K562 (cell line): ENCODE measurements at regions not wholly inside any gene's neighbourhood (a gene's known extent, or its start where the extent isn't known, plus 50 kb on each side); places are given as distances from the start of the nearest gene placed in this dataset.
"Not testable (repeated sequence)": the region's sequence is repeated elsewhere in the genome, so short reads cannot be mapped to it uniquely, and the experiment has no call there.

Experiments
- ATAC-seq: fragments of 200-7000 bp; cut with Tn5 transposase; 3 replicates; pipeline ENCODE4 v1.9.1; 2020; ENCODE audit warnings: moderate library complexity
- BruUV-seq: library from RNA; stranded (reverse); fragments of 400-500 nt; replicated peaks from 2 replicates; lab custom pipeline; 2021; lab: Mats Ljungman, UMichigan
- CTCF ChIA-PET: fragments of 300-600 bp; formaldehyde crosslinking; extraction: SDS; loops from one replicate; lab custom pipeline; 2021; ENCODE audit warnings: low intra/inter-chr PET ratio; lab: Yijun Ruan, JAX
- POLR2A ChIA-PET: fragments of 300-600, 350-650 bp; sonication (Branson Sonifier 250); formaldehyde crosslinking; extraction: SDS; loops from one replicate; lab custom pipeline; 2021; ENCODE audit warnings: antibody characterized with exemption, inconsistent platforms; lab: Yijun Ruan, JAX
- DNase-seq, 4 experiments: peaks; one replicate each; pipeline versions ENCODE4 v3.0.0 to v3.0.0-alpha.2; 2011 to 2018; ENCODE audit warnings: low spot score in 3 of 4, mixed read lengths in 3 of 4; ENCODE audit errors: extremely low read depth in 1 of 4
- FAIRE-seq: peaks from 2 replicates; lab custom pipeline; 2011; peaks lifted over from hg19 to GRCh38; lab: Jason Lieb, UNC
- H2AFZ ChIP-seq: 2 replicates; pipeline ENCODE4 v1.6.0; 2011; ENCODE audit warnings: low read depth, low read length, control low read depth, inconsistent platforms
- H3K27ac ChIP-seq: fragments of 200-600 bp; 3 replicates; pipeline ENCODE4 v1.8.0; 2011; ENCODE audit warnings: low read depth, mild to moderate bottlenecking, control low read depth, inconsistent platforms, low read length, moderate library complexity, mixed read lengths; ENCODE audit errors: extremely low read depth
- H3K27me3 ChIP-seq, 2 experiments: fragments of 300-600 bp in 1 of 2; 2 replicates in 1 of 2; 3 replicates in 1 of 2; pipeline versions ENCODE4 v1.6.0 to v1.8.0; 2011; ENCODE audit warnings: inconsistent platforms in 2 of 2, low read length in 2 of 2, mild to moderate bottlenecking in 1 of 2, mixed read lengths in 1 of 2, moderate library complexity in 1 of 2; ENCODE audit not compliant: control insufficient read depth in 2 of 2, insufficient read depth in 2 of 2
- H3K36me3 ChIP-seq: fragments of 300-600 bp; 3 replicates; pipeline ENCODE4 v1.8.0; 2011; ENCODE audit warnings: mild to moderate bottlenecking, low read length, inconsistent platforms; ENCODE audit not compliant: control insufficient read depth, insufficient read depth
- H3K4me1 ChIP-seq, 2 experiments: fragments of 200-600 bp in 1 of 2; replicated peaks in 1 of 2; 2 replicates in 1 of 2; 3 replicates in 1 of 2; pipeline versions ENCODE4 v1.5.1 to v1.8.0; 2011; ENCODE audit warnings: inconsistent platforms in 2 of 2, low read length in 2 of 2, mild to moderate bottlenecking in 1 of 2, mixed read lengths in 1 of 2, moderate library complexity in 1 of 2; ENCODE audit not compliant: control insufficient read depth in 2 of 2, insufficient read depth in 2 of 2
- H3K4me2 ChIP-seq: 2 replicates; pipeline ENCODE4 v1.6.1; 2011; ENCODE audit warnings: low read length, control low read depth, inconsistent platforms, mixed read lengths; ENCODE audit not compliant: insufficient read depth
- H3K4me3 ChIP-seq: fragments of 200-600 bp; sonication (generic), shearing (Covaris generic); 2 replicates; pipeline ENCODE4 v1.5.1; 2016; ENCODE audit warnings: control low read depth, inconsistent platforms
- H3K79me2 ChIP-seq: fragments of 200-600 bp; 3 replicates; pipeline ENCODE4 v1.8.0; 2011; ENCODE audit warnings: low read length, inconsistent platforms; ENCODE audit not compliant: control insufficient read depth, insufficient read depth
- H3K9ac ChIP-seq, 2 experiments: 2 replicates each; pipeline versions ENCODE4 v1.6.0 to v1.6.1; 2011; ENCODE audit warnings: low read depth in 2 of 2, low read length in 2 of 2, control low read depth in 1 of 2, inconsistent platforms in 1 of 2, mild to moderate bottlenecking in 1 of 2, mixed read lengths in 1 of 2; ENCODE audit not compliant: insufficient read depth in 1 of 2
- H3K9me1 ChIP-seq: one replicate; pipeline ENCODE4 v1.6.0; 2011; ENCODE audit warnings: inconsistent platforms, mild to moderate bottlenecking, low read length, moderate library complexity; ENCODE audit not compliant: control insufficient read depth, insufficient read depth
- H3K9me3 ChIP-seq: replicated peaks from 2 replicates; pipeline ENCODE4 v1.5.1; 2011; ENCODE audit warnings: low read depth, low read length, inconsistent platforms; ENCODE audit not compliant: control insufficient read depth, insufficient read depth
- H4K20me1 ChIP-seq: replicated peaks from 2 replicates; pipeline ENCODE4 v1.6.1; 2011; ENCODE audit warnings: low read length, inconsistent platforms, mixed read lengths; ENCODE audit not compliant: control insufficient read depth, insufficient read depth
- BRF2 ChIP-seq: IDR thresholded peaks from 3 replicates; pipeline ENCODE4 v1.6.1; 2011; ENCODE audit warnings: borderline replicate concordance, mild to moderate bottlenecking; ENCODE audit not compliant: insufficient read length, insufficient read depth
- WGBS: fragments of 100-300 bp; shearing (Covaris generic); methylation state at CpG from one replicate; pipeline ENCODE4 v1.1.6; 2016; ENCODE audit warnings: low coverage, mixed read lengths; ENCODE audit not compliant: insufficient coverage; ENCODE audit errors: missing lambda C conversion rate; 5-methylcytosine and 5-hydroxymethylcytosine counted together
- in situ Hi-C: fragments of 300-500 bp; cut with MboI; formaldehyde crosslinking; loops from 4 replicates; pipeline ENCODE4 v1.15.0; 2018; ENCODE audit warnings: inconsistent platforms, mixed read lengths
- intact Hi-C: fragments of 100-400 bp; cut with micrococcal nuclease; formaldehyde crosslinking; loops from 2 replicates; pipeline ENCODE4 v1.14.2; 2022

GRCh38 chr4:54993473-54994026 lies 131.8 kb downstream of the KDR start:
- intact Hi-C loops, H3K9me3 ChIP-seq, H3K27me3 ChIP-seq, H3K9ac ChIP-seq, FAIRE-seq, H3K4me2 ChIP-seq, H4K20me1 ChIP-seq, H2AFZ ChIP-seq, H3K27ac ChIP-seq, H3K9me1 ChIP-seq, CTCF ChIA-PET, H3K79me2 ChIP-seq, BruUV-seq, ATAC-seq, H3K36me3 ChIP-seq, DNase-seq, H3K4me3 ChIP-seq, in situ Hi-C loops, H3K4me1 ChIP-seq: not testable (repeated sequence)
- WGBS: under 1% methylated on average over 24 of the region's 28 CpGs
- POLR2A ChIA-PET: interaction anchor here (0.7 kb wide), 1 partner anchor 30 kb away, joined by 3 read pairs; no protein-coding TSS in a partner anchor

- Histone ChIP-seq H3K9me1 (no peaks in the 10 kb centered on the region), H3K79me2 (no peaks in the 10 kb centered on the region), H3K9ac (no peak overlapping the region), H3K4me3 (no peak overlapping the region), H3K27me3 (no peaks in the 10 kb centered on the region), H4K20me1 (no peaks in the 10 kb centered on the region), H3K9me3 (no peaks in the 10 kb centered on the region), H3K36me3 (no peaks in the 10 kb centered on the region), H3K27ac (no peak overlapping the region), H2AFZ (no peak overlapping the region), H3K4me1 (no peaks in the 10 kb centered on the region), H3K4me2 (no peak overlapping the region)
- no peak for TF ChIP-seq BRF2
- FAIRE-seq: no peak
- DNase-seq: no peak
- no peak for ATAC-seq
- no TSS peak for BruUV-seq
- POLR2A ChIA-PET: no interaction called here
- 0% methylated on average over 1 of the region's 1 CpG for WGBS
- in situ Hi-C loops (no loop called here), intact Hi-C loops (no loop called here)
- CTCF ChIA-PET: no interaction called here
These were observed 133.1 kb downstream of the KDR start for GRCh38 chr4:54992266-54992665.
